Panc1 (cell line): ENCODE measurements at regions not wholly inside any gene's neighbourhood (a gene's known extent, or its start where the extent isn't known, plus 50 kb on each side); places are given as distances from the start of the nearest gene placed in this dataset.

ENCODE experiments used
- ATAC-seq: fragments of 200-7000 bp; cut with Tn5 transposase; 2 replicates; pipeline ENCODE4 v1.9.1; 2020; ENCODE audit warnings: mild to moderate bottlenecking, moderate library complexity
- BruUV-seq: library from RNA; stranded (reverse); fragments of 400-500 nt; replicated peaks from 2 replicates; lab custom pipeline; 2021; lab: Mats Ljungman, UMichigan
- CTCF ChIA-PET: fragments of 300-600 bp; sonication (Branson Sonifier 250); formaldehyde crosslinking; loops from one replicate; lab custom pipeline; 2022; ENCODE audit warnings: antibody characterized with exemption; lab: Charles Lee
- POLR2A ChIA-PET: fragments of 300-600 bp; sonication (Branson Sonifier 250); formaldehyde crosslinking; loops from one replicate; lab custom pipeline; 2022; ENCODE audit warnings: antibody characterized with exemption; lab: Charles Lee
- DNase-seq: peaks from one replicate; pipeline ENCODE4 v3.0.0-alpha.2; 2010; ENCODE audit warnings: low read depth, low spot score
- H3K27ac ChIP-seq: 2 replicates; pipeline ENCODE4 v1.5.1; 2011; ENCODE audit warnings: mild to moderate bottlenecking, low read length, inconsistent platforms
- H3K27me3 ChIP-seq: fragments of 200-500 bp; sonication (Bioruptor generic); 2 replicates; pipeline ENCODE4 v1.6.0; 2014; ENCODE audit warnings: low read length, inconsistent platforms; ENCODE audit not compliant: control insufficient read depth, insufficient read depth
- H3K36me3 ChIP-seq: fragments of 200-500 bp; sonication (Bioruptor generic); 2 replicates; pipeline ENCODE4 v1.5.1; 2014; ENCODE audit warnings: inconsistent platforms, mild to moderate bottlenecking, low read length, moderate library complexity; ENCODE audit not compliant: control insufficient read depth, insufficient read depth
- H3K4me1 ChIP-seq: 2 replicates; pipeline ENCODE4 v1.5.1; 2011; ENCODE audit warnings: inconsistent platforms, mild to moderate bottlenecking, low read length, moderate library complexity; ENCODE audit not compliant: control insufficient read depth, insufficient read depth
- H3K4me3 ChIP-seq, 2 experiments: 2 replicates each; pipeline ENCODE4 v1.5.1; 2011 to 2012; ENCODE audit warnings: low read depth in 2 of 2, low read length in 2 of 2, mild to moderate bottlenecking in 2 of 2, inconsistent platforms in 1 of 2, moderate library complexity in 1 of 2
- H3K9me3 ChIP-seq: fragments of 200-500 bp; sonication (Bioruptor generic); 2 replicates; pipeline ENCODE4 v1.5.1; 2014; ENCODE audit warnings: low read depth, mild to moderate bottlenecking, inconsistent platforms, low read length, moderate library complexity; ENCODE audit not compliant: control insufficient read depth, insufficient read depth
- CTCF ChIP-seq: fragments of 450-650 bp; IDR thresholded peaks from 2 replicates; pipeline ENCODE4 v1.5.1; 2017; ENCODE audit warnings: mild to moderate bottlenecking
- POLR2AphosphoS5 ChIP-seq: IDR thresholded peaks from 2 replicates; pipeline ENCODE4 v1.6.1; 2012; ENCODE audit warnings: mild to moderate bottlenecking, low read depth, low read length, moderate library complexity
- REST ChIP-seq, 2 experiments: IDR thresholded peaks; 2 replicates each; pipeline ENCODE4 v1.6.1; 2011 to 2012; ENCODE audit warnings: low read depth in 2 of 2, control low read depth in 1 of 2, low read length in 1 of 2, mild to moderate bottlenecking in 1 of 2, moderate library complexity in 1 of 2; ENCODE audit not compliant: insufficient read depth in 1 of 2
- SIN3A ChIP-seq: IDR thresholded peaks from 2 replicates; pipeline ENCODE4 v1.6.1; 2012; ENCODE audit warnings: low read depth, mild to moderate bottlenecking, low read length, moderate library complexity, borderline replicate concordance; ENCODE audit not compliant: insufficient read depth
- TCF7L2 ChIP-seq: IDR thresholded peaks from 2 replicates; pipeline ENCODE4 v1.6.1; 2011; ENCODE audit warnings: mild to moderate bottlenecking, low read depth, low read length, inconsistent platforms
- in situ Hi-C: cut with HindIII; loops from 2 replicates; pipeline ENCODE4 v1.10.0; 2016; ENCODE audit warnings: low sequenced_read_pairs, low pct_unique_long_range_greater_than_20kb
- intact Hi-C: fragments of 100-400 bp; cut with micrococcal nuclease; formaldehyde crosslinking; loops from one replicate; pipeline ENCODE4 v1.10.0; 2022; ENCODE audit not compliant: unreplicated experiment

GRCh38 chrX:41005445-41005992 lies 79.7 kb upstream of the USP9X start:
- H3K27ac ChIP-seq, result no peak overlapping the region
- intact Hi-C loops, result no loop called here
- ChIA-PET CTCF (no interaction called here), POLR2A (no interaction called here)
- TF ChIP-seq POLR2AphosphoS5 (no peak), CTCF (no peak), REST (IDR thresholded peaks at IDR 0.05; ENCODE audit: insufficient read depth in 1 of 2, low read depth in 2 of 2, low read length in 1 of 2) (no peak), SIN3A (no peak), TCF7L2 (no peak)
- no peaks in the 10 kb centered on the region for H3K27me3 ChIP-seq
- H3K4me1 ChIP-seq, result no peaks in the 10 kb centered on the region
- no peak overlapping the region for H3K4me3 ChIP-seq
- in situ Hi-C loops, result no loop called here
- no peaks in the 10 kb centered on the region for H3K9me3 ChIP-seq
- ATAC-seq (no peak), DNase-seq (no peak)
- no peaks in the 10 kb centered on the region for H3K36me3 ChIP-seq
- BruUV-seq, result no TSS peak

- ATAC-seq (peak; percentile 89), DNase-seq (no peak)
- no peaks in the 10 kb centered on the region for H3K9me3 ChIP-seq
- peak overlapping the region; percentile 23 to 45 for H3K4me3 ChIP-seq
- ChIA-PET CTCF (interaction anchor here (1.1 kb wide), 1 partner anchor 132 kb away, joined by 3 read pairs; no protein-coding TSS in a partner anchor), POLR2A (no interaction called here)
- no peaks in the 10 kb centered on the region for H3K36me3 ChIP-seq
- no peak for TF ChIP-seq REST (IDR thresholded peaks at IDR 0.05; ENCODE audit: insufficient read depth in 1 of 2, low read depth in 2 of 2, low read length in 1 of 2)
- no peak for TF ChIP-seq POLR2AphosphoS5
- TF ChIP-seq TCF7L2, result peak; percentile 48
- no peak for TF ChIP-seq SIN3A
- no peak for TF ChIP-seq CTCF
- BruUV-seq, result no TSS peak
- in situ Hi-C loops (no loop called here), intact Hi-C loops (no loop called here)
- H3K4me1 ChIP-seq, result 0 out of 2 replicates have a peak, but pooled peaks cover 2% of the 10 kb centered on the region
- H3K27me3 ChIP-seq, result no peaks in the 10 kb centered on the region
- peak overlapping the region; percentile 68 for H3K27ac ChIP-seq
Observed at GRCh38 chrX:41009850-41010846, 75.1 kb upstream of the USP9X start.
